Spleen (tissue), 11 donors: ENCODE measurements at regions not wholly inside any gene's neighbourhood (a gene's known extent, or its start where the extent isn't known, plus 50 kb on each side); places are given as distances from the start of the nearest gene placed in this dataset.

Source experiments
- DNase-seq: peaks from one replicate; pipeline ENCODE4 v3.0.0-alpha.2; 2020
- H3K27ac ChIP-seq, 8 donors: fragments of 200-600 bp; sonication (generic) in 7 of 8; 1 replicate in 4 of 8; 2 replicates in 4 of 8; pipeline versions ENCODE4 v1.5.0 to v1.8.0; 2016 to 2021; ENCODE audit warnings: inconsistent platforms in 4 of 8, mild to moderate bottlenecking in 4 of 8, moderate library complexity in 1 of 8
- H3K27me3 ChIP-seq, 7 donors: fragments of 200-600 bp; sonication (generic) in 6 of 7; replicated peaks in 1 of 7; 1 replicate in 4 of 7; 2 replicates in 3 of 7; pipeline versions ENCODE4 v1.5.0 to v1.8.0; 2016 to 2021; ENCODE audit warnings: inconsistent platforms in 3 of 7, mild to moderate bottlenecking in 1 of 7
- H3K36me3 ChIP-seq, 6 donors: fragments of 200-600 bp; sonication (generic) in 5 of 6; 1 replicate in 4 of 6; 2 replicates in 2 of 6; pipeline versions ENCODE4 v1.5.0 to v1.8.0; 2016 to 2021; ENCODE audit warnings: inconsistent platforms in 2 of 6
- H3K4me1 ChIP-seq, 6 donors: fragments of 200-600 bp; sonication (generic) in 5 of 6; 1 replicate in 3 of 6; 2 replicates in 3 of 6; pipeline versions ENCODE4 v1.5.0 to v1.8.0; 2016 to 2021; ENCODE audit warnings: inconsistent platforms in 3 of 6
- H3K4me3 ChIP-seq, 8 donors: fragments of 200-600 bp; sonication (generic) in 7 of 8; 1 replicate in 4 of 8; 2 replicates in 4 of 8; pipeline versions ENCODE4 v1.5.0 to v1.8.0; 2016 to 2021; ENCODE audit warnings: inconsistent platforms in 4 of 8, mild to moderate bottlenecking in 4 of 8, moderate library complexity in 2 of 8
- H3K9me3 ChIP-seq, 8 donors: fragments of 200-600 bp; sonication (generic) in 7 of 8; 1 replicate in 4 of 8; 2 replicates in 4 of 8; pipeline versions ENCODE4 v1.5.0 to v1.8.0; 2016 to 2021; ENCODE audit warnings: inconsistent platforms in 4 of 8
- POLR2A ChIP-seq, 3 donors: fragments of 450-650 bp; IDR thresholded peaks; one replicate each; pipeline ENCODE4 v1.5.1; 2017; ENCODE audit warnings: antibody characterized with exemption in 3 of 3, mild to moderate bottlenecking in 1 of 3
- POLR2AphosphoS5 ChIP-seq, 3 donors: sonication (generic); formaldehyde crosslinking; IDR thresholded peaks; one replicate each; pipeline ENCODE4 v1.5.1; 2017; ENCODE audit warnings: antibody characterized with exemption in 3 of 3
- WGBS, 5 donors: extraction: QIAGEN DNeasy Blood & Tissue Kit in 3 of 5; methylation state at CpG; one replicate each; pipeline versions ENCODE4 v1.1.5 to v1.1.7; 2013 to 2018; 5-methylcytosine and 5-hydroxymethylcytosine counted together
- intact Hi-C: fragments of 100-400 bp; cut with DNase I; formaldehyde crosslinking; loops from one replicate; pipeline ENCODE4 v1.15.0; 2023; ENCODE audit warnings: low total_unique reads
- TF ChIP-seq, protein P1 (sequence below), 11 experiments: fragments of 200-600 bp in 7 of 11; fragments of 450-650 bp in 4 of 11; sonication (generic) in 4 of 11; IDR thresholded peaks in 8 of 11; conservative IDR thresholded peaks in 3 of 11; 1 replicate in 7 of 11; 2 replicates in 4 of 11; pipeline versions ENCODE4 v1.4.0 to v1.8.0; 2016 to 2021; ENCODE audit warnings: antibody characterized with exemption in 11 of 11, inconsistent platforms in 4 of 11, mild to moderate bottlenecking in 1 of 11
- donor health status: healthy with polysubstance abuse.
- donor health status: DM: no; HTN: no; CAD: no; lungs with moderate emphysema.
- donor health status: DM: no; HTN: no; CAD: no.
- donor health status: Bipolar disorder and iron deficiency.
- donor health status: healthy.
- donor health status: DM: no; HTN: no; CAD: no.
- donor health status: DM: yes; HTN: yes; CAD: no.

DNA sequence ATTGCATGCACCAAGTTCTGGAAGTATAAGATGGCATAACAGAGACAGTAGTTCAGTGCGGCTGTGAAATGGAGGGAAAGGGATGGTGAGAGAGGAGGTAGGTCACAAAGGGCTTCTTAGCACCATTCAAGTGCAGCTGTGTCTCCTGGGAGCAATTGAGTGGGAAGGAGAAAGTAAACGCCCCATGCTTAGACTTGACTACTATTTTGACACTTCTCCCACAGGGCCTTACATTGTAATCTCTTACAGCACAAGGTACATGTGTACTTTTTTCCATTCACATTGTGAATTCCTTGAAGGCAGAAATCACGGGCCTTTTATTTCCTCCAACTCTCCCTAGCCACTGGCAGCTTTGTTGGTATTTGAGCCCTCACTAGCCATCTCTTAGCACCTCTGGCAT is 239.6 kb upstream of the FOXD3 start:
- intact Hi-C loops, result no loop called here
- TF ChIP-seq, protein P1, sequence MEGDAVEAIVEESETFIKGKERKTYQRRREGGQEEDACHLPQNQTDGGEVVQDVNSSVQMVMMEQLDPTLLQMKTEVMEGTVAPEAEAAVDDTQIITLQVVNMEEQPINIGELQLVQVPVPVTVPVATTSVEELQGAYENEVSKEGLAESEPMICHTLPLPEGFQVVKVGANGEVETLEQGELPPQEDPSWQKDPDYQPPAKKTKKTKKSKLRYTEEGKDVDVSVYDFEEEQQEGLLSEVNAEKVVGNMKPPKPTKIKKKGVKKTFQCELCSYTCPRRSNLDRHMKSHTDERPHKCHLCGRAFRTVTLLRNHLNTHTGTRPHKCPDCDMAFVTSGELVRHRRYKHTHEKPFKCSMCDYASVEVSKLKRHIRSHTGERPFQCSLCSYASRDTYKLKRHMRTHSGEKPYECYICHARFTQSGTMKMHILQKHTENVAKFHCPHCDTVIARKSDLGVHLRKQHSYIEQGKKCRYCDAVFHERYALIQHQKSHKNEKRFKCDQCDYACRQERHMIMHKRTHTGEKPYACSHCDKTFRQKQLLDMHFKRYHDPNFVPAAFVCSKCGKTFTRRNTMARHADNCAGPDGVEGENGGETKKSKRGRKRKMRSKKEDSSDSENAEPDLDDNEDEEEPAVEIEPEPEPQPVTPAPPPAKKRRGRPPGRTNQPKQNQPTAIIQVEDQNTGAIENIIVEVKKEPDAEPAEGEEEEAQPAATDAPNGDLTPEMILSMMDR (IDR thresholded peaks at IDR 0.05 in 8 of 11, conservative IDR thresholded peaks at IDR 0.05 in 3 of 11), result no peak
- TF ChIP-seq POLR2AphosphoS5 (IDR thresholded peaks at IDR 0.05) (no peak), POLR2A (IDR thresholded peaks at IDR 0.05) (no peak)
- no peak overlapping the region for H3K27ac ChIP-seq
- H3K27me3 ChIP-seq, result peaks cover 0 to 10% (median 0%) of the 10 kb centered on the region in 7 donors
- peaks cover 0 to 4% (median under 1%) of the 10 kb centered on the region in 8 donors for H3K9me3 ChIP-seq
- no peak overlapping the region for H3K4me3 ChIP-seq
- WGBS, 5 donors, result 64 to 78% (median 71%) methylated on average over 3 of the region's 3 CpGs
- H3K4me1 ChIP-seq, result no peaks in the 10 kb centered on the region
- no peak for DNase-seq
- no peaks in the 10 kb centered on the region for H3K36me3 ChIP-seq

DNA sequence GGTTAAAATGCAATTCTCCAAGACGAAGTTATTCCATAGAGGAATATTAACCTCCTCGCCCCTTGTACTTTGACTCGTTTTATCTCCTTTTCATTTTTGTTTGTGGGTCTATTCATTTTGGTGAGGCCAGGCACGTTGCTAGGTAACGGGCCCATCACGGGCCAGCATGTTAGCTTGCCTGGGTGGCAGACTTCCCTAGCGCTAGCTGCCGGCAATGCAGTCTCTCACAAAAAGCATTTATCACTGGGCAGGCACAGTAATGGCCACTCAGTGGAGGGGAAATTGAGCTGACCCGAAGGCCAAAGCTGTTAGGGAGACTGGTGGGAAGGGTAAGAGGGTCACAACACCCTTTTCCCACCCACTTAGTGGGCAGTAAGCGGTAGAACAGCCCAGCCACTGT is 234.4 kb upstream of the FOXD3 start:
- H3K4me3 ChIP-seq, result no peak overlapping the region
- no peaks in the 10 kb centered on the region for H3K9me3 ChIP-seq
- DNase-seq, result no peak
- peaks cover 0 to 19% (median 0%) of the 10 kb centered on the region in 7 donors for H3K27me3 ChIP-seq
- 48 to 58% (median 50%) methylated on average over 10 of the region's 10 CpGs for WGBS, 5 donors
- H3K4me1 ChIP-seq, result no peaks in the 10 kb centered on the region
- H3K27ac ChIP-seq, result no peak overlapping the region
- no peaks in the 10 kb centered on the region for H3K36me3 ChIP-seq
- intact Hi-C loops, result no loop called here
- TF ChIP-seq POLR2A (IDR thresholded peaks at IDR 0.05) (no peak), POLR2AphosphoS5 (IDR thresholded peaks at IDR 0.05) (no peak)
- TF ChIP-seq, protein P1 (IDR thresholded peaks at IDR 0.05 in 8 of 11, conservative IDR thresholded peaks at IDR 0.05 in 3 of 11), result no peak

DNA sequence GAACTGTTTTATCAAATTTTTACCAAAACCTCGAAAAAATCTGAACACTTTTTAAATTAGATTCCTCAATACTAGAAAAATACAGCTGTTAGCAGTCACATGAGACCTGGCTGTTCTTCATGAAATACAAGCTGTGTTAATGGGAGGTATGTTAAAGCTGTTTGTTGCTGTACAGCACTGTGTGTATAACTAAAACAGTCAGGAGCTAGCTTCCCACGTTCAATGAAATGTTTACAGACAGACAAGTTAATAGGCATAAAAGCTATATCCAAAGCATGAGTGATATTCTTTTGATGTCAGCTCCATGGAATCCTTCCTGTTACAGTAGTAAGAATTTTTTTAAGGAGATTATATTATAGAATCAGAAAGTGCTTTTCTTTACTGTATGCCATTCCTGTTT is 223.2 kb upstream of the FOXD3 start:
- Histone ChIP-seq H3K36me3 (no peaks in the 10 kb centered on the region), H3K4me3 (no peak overlapping the region), H3K27me3 (peaks cover 0 to 12% (median 0%) of the 10 kb centered on the region in 7 donors), H3K27ac (no peak overlapping the region), H3K9me3 (no peaks in the 10 kb centered on the region), H3K4me1 (no peaks in the 10 kb centered on the region)
- intact Hi-C loops, result no loop called here
- TF ChIP-seq POLR2AphosphoS5 (IDR thresholded peaks at IDR 0.05), result no peak
- TF ChIP-seq, protein P1 (IDR thresholded peaks at IDR 0.05 in 8 of 11, conservative IDR thresholded peaks at IDR 0.05 in 3 of 11), result no peak
- no peak for TF ChIP-seq POLR2A (IDR thresholded peaks at IDR 0.05)
- 50 to 66% (median 57%) methylated on average over 2 of the region's 2 CpGs for WGBS, 5 donors
- DNase-seq, result no peak

DNA sequence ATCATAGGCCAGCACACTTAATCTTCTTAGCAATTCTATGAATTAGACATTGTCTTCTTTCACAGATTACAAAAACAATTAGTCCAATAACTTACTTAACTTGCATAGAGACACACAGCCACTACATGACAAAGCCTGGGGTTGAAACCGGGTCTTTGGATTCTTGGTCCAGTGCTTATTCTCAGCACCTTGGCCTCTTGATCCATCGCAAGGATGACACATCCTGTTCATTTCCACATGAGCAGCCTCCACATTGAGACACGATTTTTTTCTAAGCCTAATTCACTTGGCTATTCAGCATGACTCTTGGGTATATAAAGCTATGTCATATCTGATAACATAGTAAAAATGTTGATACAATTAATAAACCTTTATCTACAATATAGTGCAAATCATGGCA is 221.0 kb upstream of the FOXD3 start:
- TF ChIP-seq POLR2AphosphoS5 (IDR thresholded peaks at IDR 0.05) (no peak), POLR2A (IDR thresholded peaks at IDR 0.05) (no peak)
- TF ChIP-seq, protein P1 (IDR thresholded peaks at IDR 0.05 in 8 of 11, conservative IDR thresholded peaks at IDR 0.05 in 3 of 11), result no peak
- WGBS, 5 donors, result 75 to 91% (median 80%) methylated on average over 3 of the region's 3 CpGs
- Histone ChIP-seq H3K9me3 (no peaks in the 10 kb centered on the region), H3K27me3 (peaks cover 0 to 12% (median 0%) of the 10 kb centered on the region in 7 donors), H3K4me1 (no peaks in the 10 kb centered on the region), H3K36me3 (no peaks in the 10 kb centered on the region), H3K4me3 (no peak overlapping the region), H3K27ac (no peak overlapping the region)
- no peak for DNase-seq
- intact Hi-C loops, result no loop called here
